RWPE1 (cell line): ENCODE measurements at regions not wholly inside any gene's neighbourhood (a gene's known extent, or its start where the extent isn't known, plus 50 kb on each side); places are given as distances from the start of the nearest gene placed in this dataset.

Experiments used
- CTCF ChIA-PET: fragments of 350-600 bp; sonication (Branson Sonifier 250); formaldehyde crosslinking; extraction: SDS; loops from one replicate; lab custom pipeline; 2021; lab: Yijun Ruan, JAX
- POLR2A ChIA-PET: fragments of 400-600 bp; formaldehyde crosslinking; extraction: SDS; loops from one replicate; lab custom pipeline; 2020; ENCODE audit warnings: antibody characterized with exemption; ENCODE audit not compliant: low non-redundant PET; lab: Yijun Ruan, JAX
- DNase-seq: peaks from one replicate; pipeline ENCODE4 v3.0.0; 2012; ENCODE audit warnings: low spot score
- H3K27ac ChIP-seq: fragments of 450-650 bp; 2 replicates; pipeline ENCODE4 v1.5.1; 2017
- CTCF ChIP-seq: fragments of 450-650 bp; conservative IDR thresholded peaks from 2 replicates; pipeline ENCODE4 v1.5.1; 2017; ENCODE audit warnings: low read depth, mild to moderate bottlenecking

- no peak overlapping the region for H3K27ac ChIP-seq
- TF ChIP-seq CTCF: no peak
- DNase-seq: no peak
- CTCF ChIA-PET: no interaction called here
- POLR2A ChIA-PET: no interaction called here
Observed at GRCh38 chr16:8200839-8201238, 389.5 kb downstream of the TMEM114 start.

GRCh38 chr16:8199390-8199789 lies 390.9 kb downstream of the TMEM114 start:
- no peak for DNase-seq
- ChIA-PET CTCF (interaction anchor here (0.5 to 0.6 kb wide), 2 partner anchors 37 to 1024 kb away, joined by 3 to 4 read pairs; no protein-coding TSS in a partner anchor), POLR2A (no interaction called here)
- no peak for TF ChIP-seq CTCF
- H3K27ac ChIP-seq: no peak overlapping the region

GRCh38 chr16:8194794-8195193 lies 395.5 kb downstream of the TMEM114 start:
- no peak for DNase-seq
- CTCF ChIA-PET: interaction anchor here (0.5 kb wide), 1 partner anchor 624 kb away, joined by 3 read pairs; no protein-coding TSS in a partner anchor
- POLR2A ChIA-PET: no interaction called here
- TF ChIP-seq CTCF: no peak
- H3K27ac ChIP-seq: no peak overlapping the region

GRCh38 chr16:8188841-8189240 lies 401.5 kb downstream of the TMEM114 start:
- TF ChIP-seq CTCF: no peak
- H3K27ac ChIP-seq: no peak overlapping the region
- ChIA-PET CTCF (no interaction called here), POLR2A (no interaction called here)
- no peak for DNase-seq

- no peak overlapping the region for H3K27ac ChIP-seq
- CTCF ChIA-PET: no interaction called here
- no peak for TF ChIP-seq CTCF
- DNase-seq: no peak
- POLR2A ChIA-PET: no interaction called here
Observed at GRCh38 chr16:8187782-8188372, 402.4 kb downstream of the TMEM114 start.

- CTCF ChIA-PET: no interaction called here
Observed at GRCh38 chr16:8184854-8185253, 405.5 kb downstream of the TMEM114 start.

More at GRCh38 chr16:8184854-8185253, 405.5 kb downstream of the TMEM114 start:
- TF ChIP-seq CTCF: no peak
- POLR2A ChIA-PET: no interaction called here
- DNase-seq: no peak
- H3K27ac ChIP-seq: no peak overlapping the region
